ENCODE measurements at regions not wholly inside any gene's neighbourhood (a gene's known extent, or its start where the extent isn't known, plus 50 kb on each side); places are given as distances from the start of the nearest gene placed in this dataset.

DNA sequence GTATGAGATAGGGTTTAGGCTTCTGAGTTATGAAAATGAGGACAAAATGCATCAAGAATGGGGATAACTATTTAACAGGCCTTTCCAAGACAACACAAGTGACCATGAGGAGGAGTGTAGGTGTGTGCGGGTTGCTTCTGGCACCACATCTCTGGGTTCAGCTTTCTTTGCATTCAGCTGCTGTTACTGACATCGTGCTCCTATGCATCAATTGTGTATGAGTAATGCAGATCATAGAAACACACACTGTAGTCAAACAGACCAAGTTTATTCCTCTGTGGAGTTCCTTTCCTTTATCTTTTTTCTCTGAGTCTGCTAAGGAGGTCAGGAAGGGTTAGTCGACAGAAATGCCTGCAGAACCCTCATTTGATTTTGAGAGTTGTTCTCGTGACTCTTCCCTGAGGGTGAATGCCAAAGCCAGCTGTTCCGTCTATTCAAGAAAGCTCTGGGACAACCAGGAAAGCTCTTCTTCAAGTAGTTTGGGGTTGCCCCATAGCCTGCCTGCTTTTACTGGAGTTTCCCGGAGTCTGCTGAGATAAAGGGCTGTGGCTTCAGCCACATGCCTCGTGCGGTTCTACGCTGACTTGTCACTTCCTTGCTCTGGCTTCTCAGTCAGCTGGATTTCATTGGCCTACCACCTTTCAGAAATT lies 136.7 kb upstream of the TLE3 start:
- TF ChIP-seq CTCF (IDR thresholded peaks at IDR 0.05): no peak
- TF ChIP-seq POLR2A (IDR thresholded peaks at IDR 0.05): no peak

All from heart left ventricle (tissue), 13 donors.